ENCODE measurements at regions not wholly inside any gene's neighbourhood (a gene's known extent, or its start where the extent isn't known, plus 50 kb on each side); places are given as distances from the start of the nearest gene placed in this dataset.

DNA sequence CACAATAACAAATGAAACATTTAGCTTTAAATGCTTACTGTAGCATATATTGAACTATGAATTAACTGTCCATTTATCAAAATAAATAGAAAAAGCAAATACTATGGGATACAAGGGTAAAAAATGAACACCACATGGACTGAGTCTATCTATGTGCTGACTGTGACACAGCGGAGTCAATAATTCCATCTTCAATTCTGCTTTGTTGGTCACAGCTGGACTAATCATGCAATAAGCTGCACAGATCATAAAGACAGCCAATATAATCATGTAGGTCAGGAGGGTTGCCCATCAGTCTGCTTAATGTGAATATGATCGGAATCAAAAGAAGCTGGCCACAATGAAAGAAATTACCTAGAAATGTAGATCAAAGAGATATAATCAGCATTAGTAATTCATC, 95.7 kb upstream of the FAM47A start:
- DNase-seq (ENCODE audit: low spot score): no peak
- no peak for ATAC-seq
- POLR2A ChIA-PET: no interaction called here
- no peak for TF ChIP-seq SP1 (CRISPR knock-in tag; conservative IDR thresholded peaks at IDR 0.05)
- no peak for TF ChIP-seq SMAD4 (CRISPR knock-in tag; IDR thresholded peaks at IDR 0.05)
- TF ChIP-seq ZBTB21 (CRISPR knock-in tag; IDR thresholded peaks at IDR 0.05; ENCODE audit: borderline replicate concordance): no peak
- no peak for TF ChIP-seq NFATC4 (CRISPR knock-in tag; IDR thresholded peaks at IDR 0.05)
- TF ChIP-seq, protein P1, sequence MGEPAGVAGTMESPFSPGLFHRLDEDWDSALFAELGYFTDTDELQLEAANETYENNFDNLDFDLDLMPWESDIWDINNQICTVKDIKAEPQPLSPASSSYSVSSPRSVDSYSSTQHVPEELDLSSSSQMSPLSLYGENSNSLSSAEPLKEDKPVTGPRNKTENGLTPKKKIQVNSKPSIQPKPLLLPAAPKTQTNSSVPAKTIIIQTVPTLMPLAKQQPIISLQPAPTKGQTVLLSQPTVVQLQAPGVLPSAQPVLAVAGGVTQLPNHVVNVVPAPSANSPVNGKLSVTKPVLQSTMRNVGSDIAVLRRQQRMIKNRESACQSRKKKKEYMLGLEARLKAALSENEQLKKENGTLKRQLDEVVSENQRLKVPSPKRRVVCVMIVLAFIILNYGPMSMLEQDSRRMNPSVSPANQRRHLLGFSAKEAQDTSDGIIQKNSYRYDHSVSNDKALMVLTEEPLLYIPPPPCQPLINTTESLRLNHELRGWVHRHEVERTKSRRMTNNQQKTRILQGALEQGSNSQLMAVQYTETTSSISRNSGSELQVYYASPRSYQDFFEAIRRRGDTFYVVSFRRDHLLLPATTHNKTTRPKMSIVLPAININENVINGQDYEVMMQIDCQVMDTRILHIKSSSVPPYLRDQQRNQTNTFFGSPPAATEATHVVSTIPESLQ (CRISPR knock-in tag; IDR thresholded peaks at IDR 0.05): no peak
- no peak for TF ChIP-seq TP53 (CRISPR knock-in tag; IDR thresholded peaks at IDR 0.05)
- TF ChIP-seq, protein P2, sequence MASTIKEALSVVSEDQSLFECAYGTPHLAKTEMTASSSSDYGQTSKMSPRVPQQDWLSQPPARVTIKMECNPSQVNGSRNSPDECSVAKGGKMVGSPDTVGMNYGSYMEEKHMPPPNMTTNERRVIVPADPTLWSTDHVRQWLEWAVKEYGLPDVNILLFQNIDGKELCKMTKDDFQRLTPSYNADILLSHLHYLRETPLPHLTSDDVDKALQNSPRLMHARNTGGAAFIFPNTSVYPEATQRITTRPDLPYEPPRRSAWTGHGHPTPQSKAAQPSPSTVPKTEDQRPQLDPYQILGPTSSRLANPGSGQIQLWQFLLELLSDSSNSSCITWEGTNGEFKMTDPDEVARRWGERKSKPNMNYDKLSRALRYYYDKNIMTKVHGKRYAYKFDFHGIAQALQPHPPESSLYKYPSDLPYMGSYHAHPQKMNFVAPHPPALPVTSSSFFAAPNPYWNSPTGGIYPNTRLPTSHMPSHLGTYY (CRISPR knock-in tag; IDR thresholded peaks at IDR 0.05): no peak
- CTCF ChIA-PET: no interaction called here
- 0 out of 2 replicates have a peak, but pooled peaks cover 4% of the 10 kb centered on the region for H3K4me1 Mint-ChIP-seq
- H3K27ac Mint-ChIP-seq: no peak overlapping the region
- no peaks in the 10 kb centered on the region for H3K27me3 Mint-ChIP-seq (ENCODE audit: low read depth)
- H3K36me3 Mint-ChIP-seq: peaks cover 15% of the 10 kb centered on the region
- H3K4me3 Mint-ChIP-seq: no peak overlapping the region
- peaks cover 33% of the 10 kb centered on the region for H3K9me3 Mint-ChIP-seq

GRCh38 chrX:34223574-34223973, 91.5 kb upstream of the FAM47A start:
- no peak for DNase-seq (ENCODE audit: low spot score)

More at GRCh38 chrX:34223574-34223973, 91.5 kb upstream of the FAM47A start:
- H3K4me1 Mint-ChIP-seq: no peaks in the 10 kb centered on the region
- TF ChIP-seq E2F1 (CRISPR knock-in tag; IDR thresholded peaks at IDR 0.05): no peak
- TF ChIP-seq FOXP1 (CRISPR knock-in tag; IDR thresholded peaks at IDR 0.05; ENCODE audit: borderline replicate concordance): no peak
- no peak for TF ChIP-seq NFYB (CRISPR knock-in tag; conservative IDR thresholded peaks at IDR 0.05; ENCODE audit: low read depth)
- no peak for TF ChIP-seq MXD4 (CRISPR knock-in tag; IDR thresholded peaks at IDR 0.05; ENCODE audit: borderline replicate concordance)
- no peak for TF ChIP-seq OVOL2 (CRISPR knock-in tag; IDR thresholded peaks at IDR 0.05; ENCODE audit: borderline replicate concordance)
- TF ChIP-seq HMGA2 (CRISPR knock-in tag; IDR thresholded peaks at IDR 0.05): no peak
- TF ChIP-seq RELA (CRISPR knock-in tag; IDR thresholded peaks at IDR 0.05; ENCODE audit: borderline replicate concordance): no peak
- TF ChIP-seq TEAD1 (CRISPR knock-in tag; IDR thresholded peaks at IDR 0.05): no peak
- TF ChIP-seq ZNF121 (CRISPR knock-in tag; IDR thresholded peaks at IDR 0.05): no peak
- no peak for TF ChIP-seq TP53 (CRISPR knock-in tag; IDR thresholded peaks at IDR 0.05)
- no peak for TF ChIP-seq ZNF263 (CRISPR knock-in tag; IDR thresholded peaks at IDR 0.05; ENCODE audit: low read depth)
- no peak for TF ChIP-seq ZBTB43 (CRISPR knock-in tag; IDR thresholded peaks at IDR 0.05)
- no peak for TF ChIP-seq FOXJ3 (CRISPR knock-in tag; IDR thresholded peaks at IDR 0.05; ENCODE audit: borderline replicate concordance)
- no peak for TF ChIP-seq E2F5 (CRISPR knock-in tag; IDR thresholded peaks at IDR 0.05)
- TF ChIP-seq, protein P3, sequence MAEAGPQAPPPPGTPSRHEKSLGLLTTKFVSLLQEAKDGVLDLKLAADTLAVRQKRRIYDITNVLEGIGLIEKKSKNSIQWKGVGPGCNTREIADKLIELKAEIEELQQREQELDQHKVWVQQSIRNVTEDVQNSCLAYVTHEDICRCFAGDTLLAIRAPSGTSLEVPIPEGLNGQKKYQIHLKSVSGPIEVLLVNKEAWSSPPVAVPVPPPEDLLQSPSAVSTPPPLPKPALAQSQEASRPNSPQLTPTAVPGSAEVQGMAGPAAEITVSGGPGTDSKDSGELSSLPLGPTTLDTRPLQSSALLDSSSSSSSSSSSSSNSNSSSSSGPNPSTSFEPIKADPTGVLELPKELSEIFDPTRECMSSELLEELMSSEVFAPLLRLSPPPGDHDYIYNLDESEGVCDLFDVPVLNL (CRISPR knock-in tag; IDR thresholded peaks at IDR 0.05; ENCODE audit: borderline replicate concordance, low read depth): no peak
- H3K27me3 Mint-ChIP-seq (ENCODE audit: low read depth): no peaks in the 10 kb centered on the region
- H3K9me3 Mint-ChIP-seq: peaks cover 21% of the 10 kb centered on the region
- H3K27ac Mint-ChIP-seq: no peak overlapping the region
- ATAC-seq: no peak
- ChIA-PET CTCF (no interaction called here), POLR2A (no interaction called here)
- H3K36me3 Mint-ChIP-seq: peaks cover 7% of the 10 kb centered on the region; the same call in 1 of the 2 replicates
- no peak overlapping the region for H3K4me3 Mint-ChIP-seq

Measured in WTC11 (cell line).